GM18907 (cell line): ENCODE measurements at regions not wholly inside any gene's neighbourhood (a gene's known extent, or its start where the extent isn't known, plus 50 kb on each side); places are given as distances from the start of the nearest gene placed in this dataset.
"Not testable (repeated sequence)": the region's sequence is repeated elsewhere in the genome, so short reads cannot be mapped to it uniquely, and the experiment has no call there.

Experiments
- ATAC-seq: cut with Tn5 transposase; IDR thresholded peaks from one replicate; pipeline ENCODE4 v1.9.1; 2021; ENCODE audit warnings: mild to moderate bottlenecking, moderate library complexity; ENCODE audit not compliant: unreplicated experiment

DNA sequence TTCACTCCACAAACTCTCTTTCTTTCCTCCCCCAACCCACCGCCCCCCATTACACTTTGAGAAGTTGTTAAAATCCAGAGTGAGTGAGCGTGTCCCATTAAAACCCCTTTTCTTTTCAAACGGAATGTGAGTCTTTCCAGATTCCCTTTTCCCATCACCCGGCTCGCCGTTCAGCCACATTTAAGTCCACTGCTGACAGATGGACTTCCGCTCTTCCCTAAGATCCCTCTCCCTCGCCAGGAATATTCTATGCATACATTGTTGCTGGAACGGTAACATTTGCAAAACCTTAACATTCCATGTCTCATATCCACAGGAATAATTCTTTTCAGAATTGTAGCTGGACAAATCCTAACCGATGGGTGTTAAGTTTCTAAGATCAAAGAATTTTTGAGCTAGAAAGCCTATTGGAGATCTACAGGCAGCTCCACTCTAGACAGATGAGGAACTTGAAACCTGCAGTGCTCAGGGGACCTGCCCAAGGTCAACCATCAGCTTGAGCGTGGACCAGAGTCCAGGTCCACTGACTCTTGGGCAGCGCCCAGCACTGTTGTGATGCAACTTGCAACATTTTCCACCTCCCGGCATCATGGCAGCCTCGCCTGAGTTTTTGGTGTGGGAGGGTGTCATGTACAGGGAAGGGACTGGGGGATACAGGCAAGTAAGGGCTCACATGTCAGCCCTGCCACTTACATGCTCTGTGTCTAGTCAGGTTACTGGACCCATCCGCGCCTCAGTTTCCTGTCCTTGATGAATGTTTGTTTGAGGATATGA, 500.1 kb downstream of the CCDC171 start:
- ATAC-seq, result no peak

GRCh38 chr9:16057541-16057940, 504.7 kb downstream of the CCDC171 start:
- no peak for ATAC-seq

DNA sequence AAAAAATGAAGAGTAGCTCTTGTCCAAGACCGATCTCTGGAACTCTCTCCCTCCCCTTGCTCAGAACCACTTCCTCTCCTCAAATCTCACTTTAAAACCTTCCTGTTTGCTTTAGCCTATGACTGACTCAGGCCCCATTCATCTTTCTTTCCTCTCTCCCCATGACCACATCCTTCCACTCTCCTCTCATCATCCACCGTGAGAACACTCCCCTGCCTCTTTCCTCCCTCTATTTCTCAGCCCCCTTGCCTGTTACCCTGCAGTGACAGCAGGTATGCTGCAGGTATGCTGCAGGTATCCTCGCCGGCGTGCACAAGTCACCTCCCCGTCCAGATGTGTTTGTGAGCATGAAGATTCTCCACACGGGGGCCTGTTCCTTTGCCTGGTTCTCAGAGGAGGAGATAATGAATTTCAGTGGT, 505.3 kb downstream of the CCDC171 start:
- peak; percentile 67 for ATAC-seq

DNA sequence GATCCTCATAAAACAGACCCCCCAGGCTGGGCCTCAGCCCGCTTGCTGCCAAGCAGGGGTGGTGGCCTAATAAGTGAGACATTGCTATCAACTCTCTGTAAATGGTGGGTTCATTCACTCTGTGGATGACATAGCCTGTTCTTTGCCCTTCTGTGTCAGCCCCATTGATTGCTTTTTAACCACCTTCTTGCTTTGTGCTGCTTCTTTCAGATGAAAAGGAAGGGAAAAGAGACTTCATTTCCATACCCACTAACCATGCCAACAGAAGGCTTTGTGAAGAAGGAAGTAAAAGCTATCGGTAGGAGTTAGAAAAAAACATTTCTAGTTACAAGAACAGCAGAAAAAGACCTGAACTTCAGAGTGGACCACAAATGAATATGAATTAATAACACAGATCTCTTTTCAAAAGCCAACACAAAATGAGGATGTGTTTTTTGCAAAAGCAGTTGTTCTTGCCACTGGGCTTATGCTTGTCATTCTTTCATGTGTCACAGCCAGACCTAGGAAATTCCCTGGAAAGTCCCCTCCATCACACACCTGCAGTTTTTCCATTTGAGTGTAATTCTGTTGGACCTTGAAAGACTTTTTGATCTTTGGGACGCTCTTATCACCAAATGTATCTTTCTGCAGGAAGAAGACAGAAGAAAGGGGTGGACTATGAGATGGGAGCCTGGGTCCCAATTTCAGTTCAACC, 507.7 kb downstream of the CCDC171 start:
- ATAC-seq, result peak; percentile 62

DNA sequence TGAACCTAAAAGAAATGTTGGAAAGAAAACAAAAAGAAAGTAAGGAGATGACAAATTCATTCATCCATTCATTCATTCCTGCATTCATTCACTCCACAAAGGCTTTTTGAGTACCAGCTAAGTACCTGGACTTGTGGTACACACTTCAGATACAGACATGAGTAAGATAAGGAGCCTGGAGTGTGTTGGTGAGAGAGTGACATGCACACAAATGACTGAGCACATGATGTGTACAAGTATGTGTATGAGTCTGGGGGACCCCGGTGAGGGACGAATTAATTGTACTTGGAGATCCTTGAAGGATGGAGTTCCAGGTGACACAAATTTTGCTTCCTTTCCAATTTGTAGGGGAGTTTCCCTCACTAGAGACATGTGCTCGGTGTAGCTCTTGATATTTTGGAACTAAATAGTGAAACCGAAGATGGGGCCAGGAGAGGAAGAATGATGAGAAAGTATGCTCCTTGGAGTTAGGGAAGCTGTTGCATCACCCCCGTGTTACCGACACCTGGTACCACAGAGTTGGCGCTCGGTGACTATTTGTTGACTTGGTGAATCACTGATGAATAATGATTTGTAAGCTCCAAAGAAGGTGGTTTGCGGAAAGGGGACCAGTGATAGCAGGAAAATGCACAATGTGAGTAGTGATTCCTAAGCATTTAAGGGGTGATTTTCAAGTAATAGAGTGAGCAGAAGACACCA, 509.8 kb downstream of the CCDC171 start:
- ATAC-seq, result no peak

DNA sequence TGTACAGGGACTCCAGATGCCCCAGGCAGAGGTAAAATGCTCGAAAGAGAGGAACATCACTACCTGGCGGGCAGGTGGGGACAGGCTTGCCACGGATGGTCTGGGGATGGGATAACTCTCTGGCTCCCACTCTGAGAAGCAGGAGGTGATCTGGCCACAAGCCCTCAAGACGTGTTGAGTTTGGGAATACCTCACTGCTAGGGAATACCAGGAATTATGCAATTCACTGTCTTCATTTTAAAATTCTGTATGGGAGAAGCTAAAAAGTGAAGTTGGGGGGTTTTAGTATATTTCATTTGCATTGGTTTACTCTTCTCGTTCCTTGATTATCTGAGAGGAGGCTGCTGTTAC, 510.4 kb downstream of the CCDC171 start:
- ATAC-seq, result no peak

GRCh38 chr9:16064771-16065170, 511.9 kb downstream of the CCDC171 start:
- ATAC-seq, result no peak

- ATAC-seq, result not testable (repeated sequence)
Measured at GRCh38 chr9:16066201-16066600, 513.4 kb downstream of the CCDC171 start.

- no peak for ATAC-seq
Measured at GRCh38 chr9:16068476-16068875, 515.6 kb downstream of the CCDC171 start.

- ATAC-seq, result no peak
Measured at GRCh38 chr9:16069249-16069648, 516.4 kb downstream of the CCDC171 start.

- ATAC-seq, result no peak
Measured at GRCh38 chr9:16069671-16070454, 517.0 kb downstream of the CCDC171 start.

- ATAC-seq, result no peak
Measured at GRCh38 chr9:16070455-16071145, 517.8 kb downstream of the CCDC171 start.

- no peak for ATAC-seq
Measured at GRCh38 chr9:16071400-16071799, 518.6 kb downstream of the CCDC171 start.

- no peak for ATAC-seq
Measured at GRCh38 chr9:16074963-16075362, 522.1 kb downstream of the CCDC171 start.

- ATAC-seq, result no peak
Measured at GRCh38 chr9:16075696-16076095, 522.9 kb downstream of the CCDC171 start.

DNA sequence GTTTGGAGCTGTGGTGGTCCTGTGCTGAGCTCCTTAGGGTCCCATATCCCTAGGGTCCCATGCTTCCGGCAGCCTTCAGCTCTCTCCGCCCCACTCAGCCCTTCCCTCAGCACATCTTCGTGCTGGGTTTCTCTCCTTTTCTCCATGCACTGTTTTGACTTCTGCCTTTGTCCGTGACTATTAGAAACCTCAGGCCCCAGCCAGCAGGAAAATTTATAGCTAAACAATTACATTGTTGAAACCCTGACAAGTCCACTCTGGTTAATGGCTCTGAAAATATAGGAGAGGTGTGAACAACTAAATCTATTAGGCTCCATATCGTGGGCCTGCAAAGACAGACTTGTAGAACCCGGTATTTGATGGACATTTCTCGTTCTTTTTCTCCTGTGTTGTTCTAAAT, 523.7 kb downstream of the CCDC171 start:
- no peak for ATAC-seq

DNA sequence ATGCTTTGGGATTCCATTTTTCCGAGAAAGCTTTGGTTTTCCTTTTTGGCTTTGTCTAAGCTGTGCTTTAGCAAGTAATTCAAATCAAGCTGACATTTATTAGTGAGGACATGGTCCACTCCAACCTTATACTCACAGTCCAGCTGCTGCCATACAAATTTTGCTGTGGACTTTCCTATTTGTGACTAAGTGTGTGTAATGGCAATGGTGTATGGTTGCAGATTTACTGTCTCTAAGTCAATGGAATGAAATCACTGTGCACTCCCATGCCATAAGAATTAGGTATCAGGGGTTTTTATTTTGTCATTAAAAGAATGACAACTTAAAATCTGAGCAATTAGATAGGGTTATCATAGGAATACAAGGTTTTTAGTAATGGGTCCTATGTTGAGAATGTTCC, 530.0 kb downstream of the CCDC171 start:
- ATAC-seq, result no peak

DNA sequence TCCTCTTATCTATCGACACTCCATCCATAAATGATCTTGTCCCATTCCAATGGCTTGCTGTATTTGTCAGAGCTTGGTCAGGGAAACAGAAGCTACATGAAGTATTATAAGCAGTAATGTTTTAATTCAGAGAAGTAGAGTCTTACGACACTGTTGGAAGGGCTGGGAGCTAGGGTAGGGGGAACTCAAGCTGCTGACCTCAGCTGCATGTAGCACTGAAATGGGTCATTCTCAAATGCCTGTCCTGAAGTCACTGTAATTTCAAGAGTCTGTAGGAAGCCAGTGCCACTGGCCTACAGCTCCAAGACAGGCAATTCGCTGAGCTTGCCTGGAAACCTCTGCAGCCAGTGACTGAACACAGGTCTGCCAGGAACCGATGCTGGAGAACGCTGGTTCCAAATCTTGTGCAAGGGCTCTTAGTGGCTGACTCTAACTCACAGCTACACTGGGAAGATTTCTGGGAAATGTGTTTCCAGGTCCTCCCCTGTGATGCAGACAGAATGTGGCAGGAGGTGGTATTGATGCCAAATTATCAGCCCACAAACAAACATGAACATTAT, 532.4 kb downstream of the CCDC171 start:
- ATAC-seq, result no peak

GRCh38 chr9:16090907-16091629, 538.2 kb downstream of the CCDC171 start:
- ATAC-seq, result no peak
